Mammary epithelial cell (primary cell): ENCODE measurements at regions not wholly inside any gene's neighbourhood (a gene's known extent, or its start where the extent isn't known, plus 50 kb on each side); places are given as distances from the start of the nearest gene placed in this dataset.

ENCODE experiments used
- CTCF ChIP-seq, 2 donors: IDR thresholded peaks in 1 of 2; conservative IDR thresholded peaks in 1 of 2; 2 replicates each; pipeline ENCODE4 v1.5.1; 2011 to 2012; ENCODE audit warnings: inconsistent platforms in 2 of 2, low read length in 2 of 2, mild to moderate bottlenecking in 2 of 2, control low read depth in 1 of 2, low read depth in 1 of 2; ENCODE audit not compliant: insufficient read depth in 1 of 2; ENCODE audit errors: extremely low read depth in 1 of 2
- EZH2 ChIP-seq: IDR thresholded peaks from 2 replicates; pipeline ENCODE4 v1.6.1; 2012; ENCODE audit warnings: low read length, inconsistent platforms, borderline replicate concordance

DNA sequence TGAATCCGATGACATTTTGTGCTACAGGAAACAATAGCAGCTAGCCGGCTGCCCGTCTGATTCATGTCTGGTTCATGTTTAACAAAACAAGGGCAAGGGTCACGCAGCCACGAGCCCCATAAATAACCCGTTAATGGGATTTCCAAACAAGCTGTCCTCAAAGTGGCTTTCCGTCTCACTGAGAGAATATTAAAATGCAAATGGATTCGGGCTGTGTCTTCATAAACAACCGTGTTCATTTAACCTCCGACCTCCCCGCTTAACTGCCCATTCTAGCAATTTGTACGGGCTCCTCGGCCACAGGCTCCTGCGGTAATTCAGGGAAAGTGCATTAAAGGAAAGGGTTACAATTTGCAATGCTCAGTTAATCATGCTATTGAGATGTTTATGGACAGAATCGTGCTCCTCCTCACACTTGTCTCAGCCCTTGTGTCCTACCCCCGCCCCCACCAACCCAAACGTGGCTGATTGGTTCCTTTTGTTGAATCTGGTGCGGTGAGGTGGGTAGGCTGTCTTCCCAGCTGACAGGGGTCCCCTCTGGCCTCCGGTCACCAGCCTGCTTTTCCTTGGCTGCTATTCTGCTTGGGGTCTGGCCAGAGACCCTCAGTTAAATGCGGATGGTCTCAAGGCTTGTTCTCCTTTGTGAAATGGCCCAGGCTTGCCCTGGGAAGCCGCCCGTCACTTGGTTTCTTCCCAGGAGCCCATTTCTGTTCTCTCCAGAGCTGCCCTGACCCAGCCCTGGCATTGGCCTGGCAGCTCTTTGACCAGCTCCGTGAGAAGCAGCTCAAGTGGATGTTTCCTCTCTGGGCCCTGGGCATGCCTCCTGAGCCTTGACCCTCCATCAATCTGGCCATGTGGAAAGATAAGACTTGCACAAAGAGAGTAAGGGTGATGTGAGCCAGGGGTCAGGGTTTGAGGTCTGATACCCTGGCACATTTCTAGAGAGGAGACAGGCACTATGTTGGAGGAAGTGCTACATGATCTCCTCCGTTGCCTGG is 200.7 kb upstream of the POU3F1 start:
- TF ChIP-seq EZH2 (no peak), CTCF (conservative IDR thresholded peaks at IDR 0.05 in 1 of 2, IDR thresholded peaks at IDR 0.05 in 1 of 2; ENCODE audit: extremely low read depth in 1 of 2, insufficient read depth in 1 of 2, low read depth in 1 of 2, low read length in 2 of 2) (no peak)
